ENCODE measurements at regions not wholly inside any gene's neighbourhood (a gene's known extent, or its start where the extent isn't known, plus 50 kb on each side); places are given as distances from the start of the nearest gene placed in this dataset.

DNA sequence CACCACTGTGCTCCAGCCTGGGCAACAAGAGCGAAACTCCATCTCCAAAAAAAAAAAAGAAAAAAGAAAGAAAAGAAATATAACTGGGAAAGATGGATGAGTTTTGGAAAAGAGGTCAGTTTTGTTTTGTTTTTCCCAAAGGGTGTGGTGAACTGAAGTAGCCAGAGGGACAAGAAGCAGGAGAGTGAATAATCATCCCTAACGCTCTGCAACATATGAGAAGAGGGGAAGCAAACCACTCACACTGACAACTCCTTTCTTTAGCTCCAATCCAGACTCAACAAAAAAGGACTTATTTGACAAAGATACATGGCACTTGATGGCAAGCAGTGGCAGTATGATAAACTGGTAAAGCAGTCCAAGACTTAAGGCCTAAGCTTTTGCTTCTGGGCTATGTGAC lies 176.1 kb upstream of the HMHB1 start:
- intact Hi-C loops (cut with micrococcal nuclease; ENCODE audit: unreplicated experiment), result no loop called here
- Histone ChIP-seq H3K36me3 (ENCODE audit: insufficient read depth, low read length, poor library complexity, severe bottlenecking) (no peaks in the 10 kb centered on the region), H3K4me1 (ENCODE audit: insufficient read depth, low read length, poor library complexity, severe bottlenecking) (no peaks in the 10 kb centered on the region), H3K27ac (ENCODE audit: low read depth, low read length, poor library complexity, severe bottlenecking) (no peak overlapping the region), H3K9me3 (ENCODE audit: low read depth, low read length, poor library complexity, severe bottlenecking) (no peaks in the 10 kb centered on the region), H3K27me3 (replicated peaks; ENCODE audit: insufficient read depth, low read depth, low read length, poor library complexity) (no peaks in the 10 kb centered on the region), H3K4me3 (ENCODE audit: low read depth, low read length, poor library complexity, severe bottlenecking) (no peak overlapping the region)
- no TSS peak for BruUV-seq (replicated peaks)
- DNase-seq (ENCODE audit: low spot score), result no peak
- TF ChIP-seq EZH2 (IDR thresholded peaks at IDR 0.05; ENCODE audit: borderline replicate concordance, low read depth, low read length, poor library complexity, severe bottlenecking), result no peak
- TF ChIP-seq, protein P1, sequence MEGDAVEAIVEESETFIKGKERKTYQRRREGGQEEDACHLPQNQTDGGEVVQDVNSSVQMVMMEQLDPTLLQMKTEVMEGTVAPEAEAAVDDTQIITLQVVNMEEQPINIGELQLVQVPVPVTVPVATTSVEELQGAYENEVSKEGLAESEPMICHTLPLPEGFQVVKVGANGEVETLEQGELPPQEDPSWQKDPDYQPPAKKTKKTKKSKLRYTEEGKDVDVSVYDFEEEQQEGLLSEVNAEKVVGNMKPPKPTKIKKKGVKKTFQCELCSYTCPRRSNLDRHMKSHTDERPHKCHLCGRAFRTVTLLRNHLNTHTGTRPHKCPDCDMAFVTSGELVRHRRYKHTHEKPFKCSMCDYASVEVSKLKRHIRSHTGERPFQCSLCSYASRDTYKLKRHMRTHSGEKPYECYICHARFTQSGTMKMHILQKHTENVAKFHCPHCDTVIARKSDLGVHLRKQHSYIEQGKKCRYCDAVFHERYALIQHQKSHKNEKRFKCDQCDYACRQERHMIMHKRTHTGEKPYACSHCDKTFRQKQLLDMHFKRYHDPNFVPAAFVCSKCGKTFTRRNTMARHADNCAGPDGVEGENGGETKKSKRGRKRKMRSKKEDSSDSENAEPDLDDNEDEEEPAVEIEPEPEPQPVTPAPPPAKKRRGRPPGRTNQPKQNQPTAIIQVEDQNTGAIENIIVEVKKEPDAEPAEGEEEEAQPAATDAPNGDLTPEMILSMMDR (conservative IDR thresholded peaks at IDR 0.05; ENCODE audit: low read depth, low read length), result no peak
- ChIA-PET CTCF (no interaction called here), POLR2A (ENCODE audit: low non-redundant PET) (no interaction called here)

GRCh38 chr5:143635146-143635752 lies 176.7 kb upstream of the HMHB1 start:
- CTCF ChIA-PET, result no interaction called here
- BruUV-seq (replicated peaks), result no TSS peak
- intact Hi-C loops (cut with micrococcal nuclease; ENCODE audit: unreplicated experiment), result no loop called here
- Histone ChIP-seq H3K36me3 (ENCODE audit: insufficient read depth, low read length, poor library complexity, severe bottlenecking) (no peaks in the 10 kb centered on the region), H3K27me3 (replicated peaks; ENCODE audit: insufficient read depth, low read depth, low read length, poor library complexity) (no peaks in the 10 kb centered on the region), H3K9me3 (ENCODE audit: low read depth, low read length, poor library complexity, severe bottlenecking) (no peaks in the 10 kb centered on the region), H3K27ac (ENCODE audit: low read depth, low read length, poor library complexity, severe bottlenecking) (no peak overlapping the region), H3K4me1 (ENCODE audit: insufficient read depth, low read length, poor library complexity, severe bottlenecking) (no peaks in the 10 kb centered on the region), H3K4me3 (ENCODE audit: low read depth, low read length, poor library complexity, severe bottlenecking) (no peak overlapping the region)
- POLR2A ChIA-PET (ENCODE audit: low non-redundant PET), result no interaction called here
- no peak for DNase-seq (ENCODE audit: low spot score)
- TF ChIP-seq, protein P1 (conservative IDR thresholded peaks at IDR 0.05; ENCODE audit: low read depth, low read length), result no peak
- TF ChIP-seq EZH2 (IDR thresholded peaks at IDR 0.05; ENCODE audit: borderline replicate concordance, low read depth, low read length, poor library complexity, severe bottlenecking), result no peak

GRCh38 chr5:143634689-143635088 lies 177.3 kb upstream of the HMHB1 start:
- Histone ChIP-seq H3K4me1 (ENCODE audit: insufficient read depth, low read length, poor library complexity, severe bottlenecking) (no peaks in the 10 kb centered on the region), H3K36me3 (ENCODE audit: insufficient read depth, low read length, poor library complexity, severe bottlenecking) (no peaks in the 10 kb centered on the region), H3K9me3 (ENCODE audit: low read depth, low read length, poor library complexity, severe bottlenecking) (no peaks in the 10 kb centered on the region), H3K27ac (ENCODE audit: low read depth, low read length, poor library complexity, severe bottlenecking) (no peak overlapping the region), H3K27me3 (replicated peaks; ENCODE audit: insufficient read depth, low read depth, low read length, poor library complexity) (no peaks in the 10 kb centered on the region), H3K4me3 (ENCODE audit: low read depth, low read length, poor library complexity, severe bottlenecking) (no peak overlapping the region)
- TF ChIP-seq, protein P1 (conservative IDR thresholded peaks at IDR 0.05; ENCODE audit: low read depth, low read length), result no peak
- TF ChIP-seq EZH2 (IDR thresholded peaks at IDR 0.05; ENCODE audit: borderline replicate concordance, low read depth, low read length, poor library complexity, severe bottlenecking), result no peak
- intact Hi-C loops (cut with micrococcal nuclease; ENCODE audit: unreplicated experiment), result no loop called here
- POLR2A ChIA-PET (ENCODE audit: low non-redundant PET), result no interaction called here
- DNase-seq (ENCODE audit: low spot score), result no peak
- CTCF ChIA-PET, result no interaction called here
- no TSS peak for BruUV-seq (replicated peaks)
